ENCODE measurements at regions not wholly inside any gene's neighbourhood (a gene's known extent, or its start where the extent isn't known, plus 50 kb on each side); places are given as distances from the start of the nearest gene placed in this dataset.
"Not testable (repeated sequence)": the region's sequence is repeated elsewhere in the genome, so short reads cannot be mapped to it uniquely, and the experiment has no call there.

GRCh38 chr1:191025896-191026642 is 548.4 kb upstream of the BRINP3 start:
- DNase-seq: no peak

- DNase-seq: no peak
Observed at GRCh38 chr1:191026828-191027227, 549.2 kb upstream of the BRINP3 start.

- no peak for DNase-seq
Observed at GRCh38 chr1:191034132-191034531, 556.5 kb upstream of the BRINP3 start.

- DNase-seq: no peak
Observed at GRCh38 chr1:191043066-191043465, 565.4 kb upstream of the BRINP3 start.

- DNase-seq: no peak
Observed at GRCh38 chr1:191049781-191050180, 572.1 kb upstream of the BRINP3 start.

GRCh38 chr1:191052888-191053287 is 575.2 kb upstream of the BRINP3 start:
- DNase-seq: no peak

- DNase-seq: peak; percentile 19
Observed at GRCh38 chr1:191065346-191065745, 587.7 kb upstream of the BRINP3 start.

GRCh38 chr1:191065771-191066170 is 588.1 kb upstream of the BRINP3 start:
- DNase-seq: peak; percentile 86

GRCh38 chr1:191074881-191075280 is 597.2 kb upstream of the BRINP3 start:
- peak; percentile 80 for DNase-seq

- DNase-seq: not testable (repeated sequence)
Observed at GRCh38 chr1:191083090-191083489, 605.4 kb upstream of the BRINP3 start.

GRCh38 chr1:191085121-191085520 is 607.5 kb upstream of the BRINP3 start:
- no peak for DNase-seq

- no peak for DNase-seq
Observed at GRCh38 chr1:191086910-191087309, 609.2 kb upstream of the BRINP3 start.

- no peak for DNase-seq
Observed at GRCh38 chr1:191096405-191096804, 618.7 kb upstream of the BRINP3 start.

GRCh38 chr1:191099696-191100095 is 622.0 kb upstream of the BRINP3 start:
- no peak for DNase-seq

GRCh38 chr1:191101960-191102359 is 624.3 kb upstream of the BRINP3 start:
- DNase-seq: no peak

GRCh38 chr1:191125950-191126349 is 648.3 kb upstream of the BRINP3 start:
- DNase-seq: no peak

GRCh38 chr1:191134796-191135195 is 657.1 kb upstream of the BRINP3 start:
- no peak for DNase-seq

- DNase-seq: no peak
Observed at GRCh38 chr1:191140038-191140437, 662.4 kb upstream of the BRINP3 start.

- no peak for DNase-seq
Observed at GRCh38 chr1:191142748-191143147, 665.1 kb upstream of the BRINP3 start.

GRCh38 chr1:191145834-191146233 is 668.2 kb upstream of the BRINP3 start:
- DNase-seq: no peak

- DNase-seq: no peak
Observed at GRCh38 chr1:191151321-191151807, 673.7 kb upstream of the BRINP3 start.

GRCh38 chr1:191152776-191153175 is 675.1 kb upstream of the BRINP3 start:
- DNase-seq: no peak

- no peak for DNase-seq
Observed at GRCh38 chr1:191155178-191155577, 677.5 kb upstream of the BRINP3 start.

- no peak for DNase-seq
Observed at GRCh38 chr1:191160837-191161236, 683.2 kb upstream of the BRINP3 start.

GRCh38 chr1:191162762-191163161 is 685.1 kb upstream of the BRINP3 start:
- no peak for DNase-seq
